ENCODE measurements at regions not wholly inside any gene's neighbourhood (a gene's known extent, or its start where the extent isn't known, plus 50 kb on each side); places are given as distances from the start of the nearest gene placed in this dataset.

- Mint-ChIP-seq H3K27me3 (ENCODE audit: low read depth) (no peaks in the 10 kb centered on the region), H3K4me1 (ENCODE audit: low read depth) (no peaks in the 10 kb centered on the region), H3K27ac (no peak overlapping the region), H3K4me3 (ENCODE audit: low read depth) (no peak overlapping the region), H3K36me3 (ENCODE audit: low read depth) (no peaks in the 10 kb centered on the region), H3K9me3 (no peaks in the 10 kb centered on the region)
- no peak for DNase-seq (ENCODE audit: low spot score)
- intact Hi-C loops (cut with micrococcal nuclease), result no loop called here
Observed at GRCh38 chr2:146532509-146533147, 1312.2 kb upstream of the ACVR2A start.

GRCh38 chr2:146532009-146532408, 1312.8 kb upstream of the ACVR2A start:
- no peaks in the 10 kb centered on the region for H3K27me3 Mint-ChIP-seq (ENCODE audit: low read depth)
- no peak for DNase-seq (ENCODE audit: low spot score)
- H3K4me3 Mint-ChIP-seq (ENCODE audit: low read depth), result no peak overlapping the region
- H3K36me3 Mint-ChIP-seq (ENCODE audit: low read depth), result no peaks in the 10 kb centered on the region
- H3K4me1 Mint-ChIP-seq (ENCODE audit: low read depth), result no peaks in the 10 kb centered on the region
- H3K27ac Mint-ChIP-seq, result no peak overlapping the region
- intact Hi-C loops (cut with micrococcal nuclease), result no loop called here
- H3K9me3 Mint-ChIP-seq, result no peaks in the 10 kb centered on the region

GRCh38 chr2:146530886-146531285, 1313.9 kb upstream of the ACVR2A start:
- no peaks in the 10 kb centered on the region for H3K4me1 Mint-ChIP-seq (ENCODE audit: low read depth)
- intact Hi-C loops (cut with micrococcal nuclease), result no loop called here
- no peak overlapping the region for H3K4me3 Mint-ChIP-seq (ENCODE audit: low read depth)
- no peaks in the 10 kb centered on the region for H3K9me3 Mint-ChIP-seq
- no peaks in the 10 kb centered on the region for H3K27me3 Mint-ChIP-seq (ENCODE audit: low read depth)
- H3K27ac Mint-ChIP-seq, result no peak overlapping the region
- no peaks in the 10 kb centered on the region for H3K36me3 Mint-ChIP-seq (ENCODE audit: low read depth)
- DNase-seq (ENCODE audit: low spot score), result no peak

GRCh38 chr2:146527166-146527565, 1317.7 kb upstream of the ACVR2A start:
- H3K27ac Mint-ChIP-seq, result no peak overlapping the region
- no peak for DNase-seq (ENCODE audit: low spot score)
- intact Hi-C loops (cut with micrococcal nuclease), result no loop called here
- no peaks in the 10 kb centered on the region for H3K36me3 Mint-ChIP-seq (ENCODE audit: low read depth)
- H3K9me3 Mint-ChIP-seq, result no peaks in the 10 kb centered on the region
- H3K4me1 Mint-ChIP-seq (ENCODE audit: low read depth), result no peaks in the 10 kb centered on the region
- no peak overlapping the region for H3K4me3 Mint-ChIP-seq (ENCODE audit: low read depth)
- no peaks in the 10 kb centered on the region for H3K27me3 Mint-ChIP-seq (ENCODE audit: low read depth)

- intact Hi-C loops (cut with micrococcal nuclease), result no loop called here
- H3K9me3 Mint-ChIP-seq, result no peaks in the 10 kb centered on the region
- H3K4me3 Mint-ChIP-seq (ENCODE audit: low read depth), result no peak overlapping the region
- no peak overlapping the region for H3K27ac Mint-ChIP-seq
- no peak for DNase-seq (ENCODE audit: low spot score)
- H3K36me3 Mint-ChIP-seq (ENCODE audit: low read depth), result no peaks in the 10 kb centered on the region
- no peaks in the 10 kb centered on the region for H3K4me1 Mint-ChIP-seq (ENCODE audit: low read depth)
- H3K27me3 Mint-ChIP-seq (ENCODE audit: low read depth), result no peaks in the 10 kb centered on the region
Observed at GRCh38 chr2:146523196-146523595, 1321.6 kb upstream of the ACVR2A start.

- no peak for DNase-seq (ENCODE audit: low spot score)
- no peaks in the 10 kb centered on the region for H3K27me3 Mint-ChIP-seq (ENCODE audit: low read depth)
Observed at GRCh38 chr2:146506851-146507250, 1338.0 kb upstream of the ACVR2A start.

GRCh38 chr2:146503366-146503765, 1341.5 kb upstream of the ACVR2A start:
- Mint-ChIP-seq H3K27ac (no peak overlapping the region), H3K36me3 (ENCODE audit: low read depth) (no peaks in the 10 kb centered on the region), H3K27me3 (ENCODE audit: low read depth) (no peaks in the 10 kb centered on the region), H3K4me1 (ENCODE audit: low read depth) (no peaks in the 10 kb centered on the region), H3K4me3 (ENCODE audit: low read depth) (no peak overlapping the region), H3K9me3 (no peaks in the 10 kb centered on the region)
- intact Hi-C loops (cut with micrococcal nuclease), result no loop called here
- no peak for DNase-seq (ENCODE audit: low spot score)

More at GRCh38 chr2:146506851-146507250, 1338.0 kb upstream of the ACVR2A start:
- Mint-ChIP-seq H3K9me3 (no peaks in the 10 kb centered on the region), H3K4me3 (ENCODE audit: low read depth) (no peak overlapping the region), H3K27ac (no peak overlapping the region), H3K4me1 (ENCODE audit: low read depth) (no peaks in the 10 kb centered on the region), H3K36me3 (ENCODE audit: low read depth) (no peaks in the 10 kb centered on the region)
- intact Hi-C loops (cut with micrococcal nuclease), result no loop called here

- H3K27ac Mint-ChIP-seq, result no peak overlapping the region
- no peak overlapping the region for H3K4me3 Mint-ChIP-seq (ENCODE audit: low read depth)
- H3K4me1 Mint-ChIP-seq (ENCODE audit: low read depth), result no peaks in the 10 kb centered on the region
- DNase-seq (ENCODE audit: low spot score), result no peak
- no peaks in the 10 kb centered on the region for H3K27me3 Mint-ChIP-seq (ENCODE audit: low read depth)
- H3K9me3 Mint-ChIP-seq, result peaks cover 8% of the 10 kb centered on the region
- no peaks in the 10 kb centered on the region for H3K36me3 Mint-ChIP-seq (ENCODE audit: low read depth)
- intact Hi-C loops (cut with micrococcal nuclease), result no loop called here
Observed at GRCh38 chr2:146496248-146496647, 1348.6 kb upstream of the ACVR2A start.

GRCh38 chr2:146489386-146489785, 1355.4 kb upstream of the ACVR2A start:
- DNase-seq (ENCODE audit: low spot score), result no peak
- Mint-ChIP-seq H3K4me3 (ENCODE audit: low read depth) (no peak overlapping the region), H3K27me3 (ENCODE audit: low read depth) (no peaks in the 10 kb centered on the region), H3K27ac (no peak overlapping the region), H3K4me1 (ENCODE audit: low read depth) (no peaks in the 10 kb centered on the region), H3K36me3 (ENCODE audit: low read depth) (no peaks in the 10 kb centered on the region), H3K9me3 (no peaks in the 10 kb centered on the region)
- intact Hi-C loops (cut with micrococcal nuclease), result no loop called here

- DNase-seq (ENCODE audit: low spot score), result no peak
- Mint-ChIP-seq H3K4me3 (ENCODE audit: low read depth) (no peak overlapping the region), H3K36me3 (ENCODE audit: low read depth) (no peaks in the 10 kb centered on the region), H3K27me3 (ENCODE audit: low read depth) (no peaks in the 10 kb centered on the region), H3K4me1 (ENCODE audit: low read depth) (no peaks in the 10 kb centered on the region), H3K9me3 (no peaks in the 10 kb centered on the region), H3K27ac (no peak overlapping the region)
- intact Hi-C loops (cut with micrococcal nuclease), result no loop called here
Observed at GRCh38 chr2:146481629-146482028, 1363.2 kb upstream of the ACVR2A start.

- H3K27me3 Mint-ChIP-seq (ENCODE audit: low read depth), result no peaks in the 10 kb centered on the region
Observed at GRCh38 chr2:146477383-146477782, 1367.4 kb upstream of the ACVR2A start.

GRCh38 chr2:146468578-146468977, 1376.3 kb upstream of the ACVR2A start:
- H3K36me3 Mint-ChIP-seq (ENCODE audit: low read depth), result no peaks in the 10 kb centered on the region

More at GRCh38 chr2:146477383-146477782, 1367.4 kb upstream of the ACVR2A start:
- no peaks in the 10 kb centered on the region for H3K9me3 Mint-ChIP-seq
- intact Hi-C loops (cut with micrococcal nuclease), result no loop called here
- no peak overlapping the region for H3K4me3 Mint-ChIP-seq (ENCODE audit: low read depth)
- H3K27ac Mint-ChIP-seq, result no peak overlapping the region
- H3K4me1 Mint-ChIP-seq (ENCODE audit: low read depth), result no peaks in the 10 kb centered on the region
- DNase-seq (ENCODE audit: low spot score), result no peak
- no peaks in the 10 kb centered on the region for H3K36me3 Mint-ChIP-seq (ENCODE audit: low read depth)

GRCh38 chr2:146467425-146467824, 1377.4 kb upstream of the ACVR2A start:
- peaks cover 11% of the 10 kb centered on the region for H3K9me3 Mint-ChIP-seq
- intact Hi-C loops (cut with micrococcal nuclease), result no loop called here
- DNase-seq (ENCODE audit: low spot score), result no peak
- H3K4me3 Mint-ChIP-seq (ENCODE audit: low read depth), result no peak overlapping the region
- no peaks in the 10 kb centered on the region for H3K27me3 Mint-ChIP-seq (ENCODE audit: low read depth)
- no peaks in the 10 kb centered on the region for H3K4me1 Mint-ChIP-seq (ENCODE audit: low read depth)
- no peaks in the 10 kb centered on the region for H3K36me3 Mint-ChIP-seq (ENCODE audit: low read depth)
- H3K27ac Mint-ChIP-seq, result no peak overlapping the region

More at GRCh38 chr2:146468578-146468977, 1376.3 kb upstream of the ACVR2A start:
- Mint-ChIP-seq H3K9me3 (peaks cover 8% of the 10 kb centered on the region), H3K4me3 (ENCODE audit: low read depth) (no peak overlapping the region), H3K27ac (no peak overlapping the region), H3K4me1 (ENCODE audit: low read depth) (no peaks in the 10 kb centered on the region), H3K27me3 (ENCODE audit: low read depth) (no peaks in the 10 kb centered on the region)
- no peak for DNase-seq (ENCODE audit: low spot score)
- intact Hi-C loops (cut with micrococcal nuclease), result no loop called here

- H3K36me3 Mint-ChIP-seq (ENCODE audit: low read depth), result no peaks in the 10 kb centered on the region
- H3K4me3 Mint-ChIP-seq (ENCODE audit: low read depth), result no peak overlapping the region
- no peak overlapping the region for H3K27ac Mint-ChIP-seq
- H3K27me3 Mint-ChIP-seq (ENCODE audit: low read depth), result no peaks in the 10 kb centered on the region
- peaks cover 26% of the 10 kb centered on the region for H3K9me3 Mint-ChIP-seq
- intact Hi-C loops (cut with micrococcal nuclease), result no loop called here
- DNase-seq (ENCODE audit: low spot score), result no peak
- no peaks in the 10 kb centered on the region for H3K4me1 Mint-ChIP-seq (ENCODE audit: low read depth)
Observed at GRCh38 chr2:146465460-146465859, 1379.4 kb upstream of the ACVR2A start.
